ENCODE measurements at regions not wholly inside any gene's neighbourhood (a gene's known extent, or its start where the extent isn't known, plus 50 kb on each side); places are given as distances from the start of the nearest gene placed in this dataset.
A peak's percentile ranks its signal among the peaks of the same experiment; 100 is the strongest.

DNA sequence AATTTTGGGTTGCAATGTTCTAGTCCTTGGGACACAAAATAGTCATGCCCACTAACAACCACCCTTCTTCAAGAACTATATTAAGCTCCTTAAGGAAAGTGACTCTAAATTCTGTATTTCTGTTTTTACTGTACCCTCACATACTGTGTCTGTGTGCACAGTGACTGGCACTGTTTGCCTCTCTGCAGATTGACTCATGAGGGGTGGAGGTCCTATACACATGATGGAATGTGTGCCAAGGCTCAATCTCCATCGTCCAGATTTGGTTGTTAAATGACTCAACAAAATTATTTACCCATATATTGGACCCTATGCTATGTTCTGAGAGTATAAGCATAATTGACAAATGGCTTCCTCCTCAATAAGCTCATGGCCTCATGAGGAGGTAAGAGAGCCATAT, 126.6 kb upstream of the CWC22 start:
- Histone ChIP-seq H3K27me3 (no peaks in the 10 kb centered on the region), H3K4me3 (replicated peaks in 1 of 3) (no peak overlapping the region), H3K36me3 (no peaks in the 10 kb centered on the region), H3K4me1 (no peaks in the 10 kb centered on the region), H3K27ac (no peak overlapping the region), H3K9me3 (no peaks in the 10 kb centered on the region)
- 78 to 89% methylated on average over 1 of the region's 1 CpG for WGBS, 2 donors
- intact Hi-C loops (cut with DNase I): no loop called here
- DNase-seq: no peak
- TF ChIP-seq POLR2A (IDR thresholded peaks at IDR 0.05): no peak
- TF ChIP-seq, protein P1, sequence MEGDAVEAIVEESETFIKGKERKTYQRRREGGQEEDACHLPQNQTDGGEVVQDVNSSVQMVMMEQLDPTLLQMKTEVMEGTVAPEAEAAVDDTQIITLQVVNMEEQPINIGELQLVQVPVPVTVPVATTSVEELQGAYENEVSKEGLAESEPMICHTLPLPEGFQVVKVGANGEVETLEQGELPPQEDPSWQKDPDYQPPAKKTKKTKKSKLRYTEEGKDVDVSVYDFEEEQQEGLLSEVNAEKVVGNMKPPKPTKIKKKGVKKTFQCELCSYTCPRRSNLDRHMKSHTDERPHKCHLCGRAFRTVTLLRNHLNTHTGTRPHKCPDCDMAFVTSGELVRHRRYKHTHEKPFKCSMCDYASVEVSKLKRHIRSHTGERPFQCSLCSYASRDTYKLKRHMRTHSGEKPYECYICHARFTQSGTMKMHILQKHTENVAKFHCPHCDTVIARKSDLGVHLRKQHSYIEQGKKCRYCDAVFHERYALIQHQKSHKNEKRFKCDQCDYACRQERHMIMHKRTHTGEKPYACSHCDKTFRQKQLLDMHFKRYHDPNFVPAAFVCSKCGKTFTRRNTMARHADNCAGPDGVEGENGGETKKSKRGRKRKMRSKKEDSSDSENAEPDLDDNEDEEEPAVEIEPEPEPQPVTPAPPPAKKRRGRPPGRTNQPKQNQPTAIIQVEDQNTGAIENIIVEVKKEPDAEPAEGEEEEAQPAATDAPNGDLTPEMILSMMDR (IDR thresholded peaks at IDR 0.05): no peak

DNA sequence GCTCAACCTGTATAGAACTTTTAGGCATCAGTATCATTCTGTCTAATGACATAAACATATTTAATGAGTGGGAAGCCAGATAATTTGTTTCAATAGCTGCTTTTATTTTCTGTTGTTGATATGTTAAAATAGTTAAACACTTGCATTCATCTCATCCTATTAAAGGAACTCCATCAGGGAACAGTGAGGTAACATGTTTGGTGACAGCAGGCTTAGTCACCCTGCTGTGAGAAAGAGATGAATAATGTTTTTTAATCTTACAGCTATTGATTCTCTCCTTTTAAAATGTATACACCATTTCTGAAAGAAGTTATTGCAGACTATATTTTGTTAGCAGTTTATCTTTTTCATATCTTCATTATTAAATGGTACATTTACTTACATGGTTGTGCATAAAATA, 123.3 kb upstream of the CWC22 start:
- no peak for DNase-seq
- no peaks in the 10 kb centered on the region for H3K27me3 ChIP-seq
- H3K9me3 ChIP-seq: no peaks in the 10 kb centered on the region
- intact Hi-C loops (cut with DNase I): no loop called here
- TF ChIP-seq, protein P1 (IDR thresholded peaks at IDR 0.05): no peak
- TF ChIP-seq POLR2A (IDR thresholded peaks at IDR 0.05): no peak
- H3K27ac ChIP-seq: no peak overlapping the region
- no peaks in the 10 kb centered on the region for H3K36me3 ChIP-seq
- no peaks in the 10 kb centered on the region for H3K4me1 ChIP-seq
- H3K4me3 ChIP-seq (replicated peaks in 1 of 3): no peak overlapping the region

DNA sequence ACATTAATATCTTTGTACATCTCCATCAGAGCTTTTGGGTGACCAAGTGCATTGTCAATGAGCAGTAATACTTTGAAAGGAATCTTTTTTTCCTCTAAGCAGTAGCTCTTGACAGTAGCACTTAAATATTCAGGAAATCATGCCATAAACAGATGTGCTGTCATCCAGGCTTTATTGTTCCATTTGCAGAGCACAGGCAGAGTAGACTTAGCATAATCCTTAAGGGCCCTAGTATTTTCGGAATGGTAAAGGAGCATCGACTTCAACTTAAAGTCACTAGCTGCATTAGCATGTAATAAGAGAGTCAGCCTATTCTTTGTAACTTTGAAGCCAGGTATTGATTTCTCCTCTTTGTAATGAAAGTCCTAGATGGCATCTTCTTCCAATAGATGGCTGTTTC, 121.8 kb upstream of the CWC22 start:
- H3K4me1 ChIP-seq: no peaks in the 10 kb centered on the region
- DNase-seq: no peak
- no peak overlapping the region for H3K27ac ChIP-seq
- H3K36me3 ChIP-seq: no peaks in the 10 kb centered on the region
- intact Hi-C loops (cut with DNase I): no loop called here
- H3K9me3 ChIP-seq: no peaks in the 10 kb centered on the region
- 85 to 88% methylated on average over 2 of the region's 2 CpGs for WGBS, 2 donors
- no peak overlapping the region for H3K4me3 ChIP-seq (replicated peaks in 1 of 3)
- no peaks in the 10 kb centered on the region for H3K27me3 ChIP-seq
- TF ChIP-seq, protein P1 (IDR thresholded peaks at IDR 0.05): no peak
- TF ChIP-seq POLR2A (IDR thresholded peaks at IDR 0.05): no peak

DNA sequence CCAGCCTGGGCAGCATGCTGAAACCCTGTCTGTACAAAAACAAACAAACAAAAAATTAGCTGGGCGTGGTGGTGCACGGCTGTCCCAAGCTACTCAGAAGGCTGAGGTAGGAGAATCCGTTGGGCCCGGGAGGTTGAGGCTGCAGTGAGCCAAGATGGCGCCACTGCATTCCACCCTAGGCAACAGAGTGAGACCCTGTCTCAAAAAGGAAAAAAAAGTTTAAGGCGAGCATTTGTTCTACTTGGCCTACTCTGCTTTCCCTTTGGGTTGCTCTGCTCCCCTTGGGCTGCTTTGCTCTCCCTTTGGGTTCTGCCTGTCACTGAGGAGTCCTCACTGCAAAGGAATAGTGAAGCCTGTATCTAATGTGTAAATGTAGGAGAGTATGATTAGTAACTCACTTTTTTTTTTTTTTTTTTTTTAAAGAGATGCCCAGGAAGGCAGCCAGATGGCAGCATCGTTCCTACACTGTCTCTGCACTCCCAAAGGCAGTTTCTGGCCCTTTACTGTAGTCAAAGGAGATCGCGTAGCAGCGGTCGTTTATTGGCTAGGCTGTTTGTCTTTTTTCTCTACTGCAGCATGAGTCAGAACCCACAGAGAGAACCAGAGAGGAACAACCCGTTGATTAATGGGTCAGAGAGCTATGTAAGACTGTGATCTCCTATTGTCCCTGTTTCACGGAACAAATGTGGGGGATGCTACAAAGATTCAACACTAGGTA, 118.3 kb upstream of the CWC22 start:
- Histone ChIP-seq H3K36me3 (no peaks in the 10 kb centered on the region), H3K9me3 (no peaks in the 10 kb centered on the region), H3K27ac (no peak overlapping the region), H3K4me3 (replicated peaks in 1 of 3) (no peak overlapping the region), H3K4me1 (no peaks in the 10 kb centered on the region), H3K27me3 (no peaks in the 10 kb centered on the region)
- peak; percentile 41 to 62 for DNase-seq
- TF ChIP-seq, protein P1 (IDR thresholded peaks at IDR 0.05): peak in 4 of 6 experiments; percentile 7 to 50 (median 39)
- no peak for TF ChIP-seq POLR2A (IDR thresholded peaks at IDR 0.05)
- 24 to 32% methylated on average over 13 of the region's 13 CpGs for WGBS, 2 donors
- intact Hi-C loops (cut with DNase I): no loop called here

DNA sequence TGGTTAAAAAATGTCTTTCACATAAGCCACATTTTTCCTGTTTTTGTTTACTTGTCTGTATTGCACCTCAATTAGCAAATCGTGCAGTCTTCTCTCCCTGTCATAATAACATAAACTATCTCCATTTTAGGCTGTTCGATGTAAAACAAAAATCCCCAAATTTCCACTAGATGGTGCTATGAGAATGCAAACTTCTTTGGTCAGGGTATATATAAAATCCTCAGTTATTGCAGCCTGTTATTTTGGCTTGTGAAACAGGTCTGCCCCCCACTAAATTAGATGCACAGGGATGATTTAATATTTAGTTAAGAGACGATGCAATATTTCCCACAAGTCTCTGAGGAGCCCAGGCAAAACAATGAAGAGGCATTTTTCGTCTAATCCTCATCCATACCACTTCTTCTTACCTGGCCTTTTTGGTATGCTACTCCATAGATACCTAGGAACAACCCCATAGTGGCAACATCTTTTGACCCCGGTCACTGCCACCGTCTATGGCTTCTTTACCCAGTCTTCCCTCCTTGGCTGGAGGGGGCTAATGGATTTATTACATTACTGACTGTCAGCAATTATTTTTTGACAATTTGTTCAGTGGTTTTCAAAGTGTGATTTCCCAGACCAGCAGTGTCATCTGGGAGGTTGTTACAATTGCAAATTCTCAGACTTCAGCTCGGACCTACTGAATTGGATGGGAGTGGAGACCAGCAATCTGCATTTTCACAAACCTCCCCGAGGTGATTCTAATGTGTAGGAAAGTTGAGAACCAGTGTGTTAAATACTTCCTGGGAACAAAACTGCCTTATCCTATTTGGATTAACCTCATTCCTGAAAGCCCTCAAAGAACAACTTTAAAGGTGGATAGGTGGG, 117.4 kb upstream of the CWC22 start:
- no peaks in the 10 kb centered on the region for H3K9me3 ChIP-seq
- no peak overlapping the region for H3K27ac ChIP-seq
- no peak overlapping the region for H3K4me3 ChIP-seq (replicated peaks in 1 of 3)
- intact Hi-C loops (cut with DNase I): loop anchor here (5.0 kb wide), 1 partner anchor 1593 kb away; no protein-coding TSS in a partner anchor
- DNase-seq: no peak
- H3K36me3 ChIP-seq: no peaks in the 10 kb centered on the region
- TF ChIP-seq POLR2A (IDR thresholded peaks at IDR 0.05): no peak
- TF ChIP-seq, protein P1 (IDR thresholded peaks at IDR 0.05): peak in 4 of 6 experiments; percentile 26 to 62 (median 60)
- no peaks in the 10 kb centered on the region for H3K27me3 ChIP-seq
- 18 to 23% methylated on average over 8 of the region's 8 CpGs for WGBS, 2 donors
- no peaks in the 10 kb centered on the region for H3K4me1 ChIP-seq
